Superior temporal gyrus (tissue), 1 donor: ENCODE measurements at regions not wholly inside any gene's neighbourhood (a gene's known extent, or its start where the extent isn't known, plus 50 kb on each side); places are given as distances from the start of the nearest gene placed in this dataset.

Experiments
- DNase-seq: peaks from one replicate; pipeline ENCODE4 v3.0.0-alpha.2; 2016; ENCODE audit errors: extremely low spot score

DNA sequence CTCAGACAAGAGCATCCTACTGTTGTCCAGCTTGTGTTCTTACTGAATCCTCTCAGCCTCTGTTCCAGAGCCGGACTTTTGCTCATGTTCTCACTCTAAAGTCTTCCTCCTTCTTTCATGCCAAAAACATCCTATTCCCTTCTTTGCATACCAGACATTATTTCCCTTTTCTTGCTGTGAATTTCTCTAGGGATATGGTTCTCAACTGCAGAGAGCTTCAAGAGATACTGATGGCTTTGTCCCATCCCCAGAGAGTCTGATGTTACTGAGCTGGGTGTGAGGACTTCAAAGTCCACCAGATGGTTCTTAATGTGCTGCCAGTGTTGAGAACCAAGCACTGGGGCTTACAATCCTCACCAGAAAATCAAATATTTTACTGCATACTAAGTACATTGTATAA, 98.6 kb upstream of the FER start:
- DNase-seq = no peak

DNA sequence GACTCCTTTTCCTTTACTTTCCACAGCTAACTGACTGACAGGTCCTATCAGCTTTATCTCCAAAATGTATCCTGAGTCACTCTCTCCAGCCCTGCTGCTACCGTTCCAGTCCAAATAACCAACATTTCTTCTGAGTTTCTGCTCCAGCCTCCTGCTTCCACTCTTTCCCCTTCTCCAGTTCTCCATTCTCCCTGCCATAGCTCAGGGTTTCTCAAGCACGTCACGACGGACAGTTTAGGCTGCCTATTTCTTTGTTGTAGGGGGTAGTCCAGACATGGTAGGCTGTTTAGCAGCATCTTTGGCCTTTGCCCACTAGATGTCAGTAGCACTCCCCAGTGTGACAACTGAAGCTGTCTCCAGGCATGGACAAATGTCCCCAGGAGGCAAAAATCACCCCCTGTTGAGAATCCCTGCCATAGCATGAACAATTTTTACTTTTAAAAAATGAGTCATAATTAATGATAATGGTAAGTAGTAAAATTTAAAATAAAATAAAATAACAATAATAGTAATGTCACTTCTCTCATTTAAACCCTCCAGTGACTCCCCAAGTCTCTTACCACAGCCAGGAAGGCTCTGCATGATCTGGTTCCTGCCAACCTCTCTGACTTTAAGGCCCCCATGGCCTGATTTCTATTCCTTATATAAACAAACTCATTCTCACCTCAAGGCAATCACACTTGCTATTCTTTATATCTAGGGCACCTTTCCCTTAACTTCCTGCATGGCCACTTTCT, 105.4 kb upstream of the FER start:
- peak; percentile 85 for DNase-seq

DNA sequence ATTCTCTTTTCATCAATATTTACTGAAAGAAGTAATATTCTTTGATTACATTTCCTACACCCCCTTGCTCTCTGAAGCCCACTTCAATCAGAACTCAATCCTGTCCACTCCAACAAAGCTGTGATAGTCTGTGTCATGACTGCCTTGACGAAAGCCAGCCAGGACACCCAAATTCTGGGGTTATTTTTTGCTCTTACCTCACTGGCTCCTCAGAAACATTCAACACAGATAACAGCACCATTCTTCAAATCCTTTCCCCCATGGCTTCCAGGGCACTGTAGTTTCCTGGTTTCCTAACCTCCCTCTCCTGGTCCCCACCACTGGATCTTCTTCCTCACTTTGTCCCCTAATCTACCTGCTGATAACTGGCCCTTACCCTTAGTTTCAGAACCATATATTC, 106.1 kb upstream of the FER start:
- DNase-seq = no peak

DNA sequence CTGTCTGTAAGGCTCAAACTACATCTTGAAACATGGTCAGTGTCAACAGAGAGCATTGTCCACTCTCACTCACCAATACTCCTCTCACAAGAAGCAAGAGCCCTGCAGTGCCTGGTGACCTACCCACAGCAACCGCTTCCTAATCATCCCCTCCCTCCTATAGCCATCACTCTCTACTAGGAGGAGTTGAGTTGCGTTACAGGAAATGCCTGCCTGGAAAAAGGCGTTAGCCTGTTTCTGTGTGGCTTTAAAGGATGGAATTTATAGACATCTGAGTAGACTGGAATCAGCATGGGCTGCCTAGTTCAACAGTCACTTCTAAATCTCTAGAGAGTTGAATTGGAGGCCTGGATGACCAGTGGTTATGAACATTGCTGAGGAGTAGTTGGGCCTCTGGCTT, 108.3 kb upstream of the FER start:
- no peak for DNase-seq

DNA sequence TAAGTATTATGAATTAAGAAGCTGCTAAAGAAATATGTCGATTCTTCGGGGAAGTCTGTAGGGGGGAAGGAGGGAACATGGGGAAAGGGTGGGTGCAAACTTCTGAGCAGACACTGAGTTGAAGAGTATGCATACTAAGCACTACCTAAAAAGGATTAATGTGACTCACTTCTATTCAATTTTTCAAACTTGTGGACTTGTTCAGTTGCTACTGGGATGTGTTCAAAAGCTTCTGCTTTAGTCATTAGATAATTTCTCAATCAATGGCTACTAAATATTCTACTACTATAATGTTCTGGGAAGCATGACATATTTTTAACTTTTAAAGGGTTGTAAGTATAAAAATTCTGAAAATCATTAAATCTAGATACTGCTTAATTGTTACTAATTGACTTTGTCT, 109.7 kb upstream of the FER start:
- DNase-seq = no peak

DNA sequence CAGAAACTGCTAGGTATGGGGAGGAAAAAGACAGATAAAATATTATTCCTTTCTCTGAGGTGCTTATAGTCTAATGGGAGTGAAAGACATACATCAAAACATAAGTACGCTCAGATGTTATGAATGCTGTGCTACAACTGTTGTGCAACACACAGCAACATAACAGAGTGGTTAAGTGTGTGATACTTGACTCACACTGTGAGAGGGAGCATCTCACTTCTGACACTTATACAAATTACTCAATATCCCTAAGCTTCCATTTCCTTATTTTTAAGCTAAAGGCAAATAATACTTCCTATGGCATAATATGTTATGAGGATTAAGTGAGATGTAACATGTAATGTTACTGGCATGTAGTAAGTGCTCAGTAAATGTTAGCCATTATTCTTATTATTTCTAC, 110.6 kb upstream of the FER start:
- no peak for DNase-seq

DNA sequence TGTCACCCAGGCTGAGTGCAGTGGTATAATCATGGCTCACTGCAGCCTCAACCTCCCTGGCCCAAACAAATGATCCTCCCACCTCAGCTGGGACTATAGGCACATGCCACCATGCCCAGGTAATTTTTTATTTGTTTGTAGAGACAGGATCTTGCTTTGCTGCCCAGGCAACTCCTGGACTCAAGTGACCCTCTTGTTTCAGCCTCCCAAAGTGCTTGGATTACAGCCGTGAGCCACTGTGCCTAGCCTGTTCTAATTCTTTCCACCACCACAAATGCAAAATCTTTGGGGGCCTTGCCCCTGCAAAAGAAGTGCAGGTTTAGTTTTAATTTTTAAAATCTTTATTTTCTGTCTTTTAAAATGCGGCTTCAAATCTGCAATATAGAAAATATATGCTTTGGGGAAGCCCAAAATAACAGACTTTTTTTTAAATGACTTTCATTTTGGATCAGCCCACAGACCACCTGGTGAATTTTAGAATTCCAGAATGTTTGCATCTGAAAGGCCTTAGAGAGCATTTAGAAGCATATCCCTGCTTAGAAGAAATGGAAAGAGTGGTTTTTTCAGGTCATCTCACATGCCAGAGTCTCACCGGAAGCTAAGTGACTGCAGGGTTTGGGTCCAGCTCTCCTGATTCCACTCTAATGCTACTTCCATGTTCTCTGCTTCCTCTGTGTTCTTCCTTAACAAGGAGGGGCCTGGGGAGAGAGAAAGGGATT, 111.4 kb upstream of the FER start:
- no peak for DNase-seq

DNA sequence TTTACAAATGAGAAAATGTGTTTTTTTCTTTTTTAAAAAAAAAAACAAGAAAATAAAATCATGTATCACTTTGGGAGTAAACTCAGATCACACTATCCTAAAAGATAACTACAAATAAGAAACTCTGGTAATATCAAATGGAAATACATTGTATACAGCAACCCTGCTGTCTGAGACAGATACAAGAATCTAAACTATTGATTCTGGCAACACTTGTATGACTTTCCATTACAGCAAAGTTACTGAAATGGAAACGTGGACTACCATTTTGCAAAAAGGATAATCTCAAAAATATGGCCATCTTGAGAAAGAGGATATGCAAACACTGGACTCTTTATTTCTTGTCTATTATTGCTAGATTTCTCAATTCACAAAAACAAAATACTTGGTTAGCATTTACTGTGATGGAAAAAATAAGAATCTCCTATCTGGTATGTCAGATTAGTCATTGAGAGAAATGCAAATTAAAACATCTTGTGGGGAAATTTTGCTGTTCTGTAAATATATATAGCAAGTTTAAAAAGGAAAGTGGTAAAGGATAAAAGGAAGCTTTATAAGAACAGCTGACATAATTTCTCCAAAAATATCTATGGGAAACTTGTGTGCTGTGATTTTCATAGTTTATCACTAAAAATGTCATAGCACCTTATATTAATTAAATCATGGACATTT, 112.9 kb upstream of the FER start:
- DNase-seq = no peak

DNA sequence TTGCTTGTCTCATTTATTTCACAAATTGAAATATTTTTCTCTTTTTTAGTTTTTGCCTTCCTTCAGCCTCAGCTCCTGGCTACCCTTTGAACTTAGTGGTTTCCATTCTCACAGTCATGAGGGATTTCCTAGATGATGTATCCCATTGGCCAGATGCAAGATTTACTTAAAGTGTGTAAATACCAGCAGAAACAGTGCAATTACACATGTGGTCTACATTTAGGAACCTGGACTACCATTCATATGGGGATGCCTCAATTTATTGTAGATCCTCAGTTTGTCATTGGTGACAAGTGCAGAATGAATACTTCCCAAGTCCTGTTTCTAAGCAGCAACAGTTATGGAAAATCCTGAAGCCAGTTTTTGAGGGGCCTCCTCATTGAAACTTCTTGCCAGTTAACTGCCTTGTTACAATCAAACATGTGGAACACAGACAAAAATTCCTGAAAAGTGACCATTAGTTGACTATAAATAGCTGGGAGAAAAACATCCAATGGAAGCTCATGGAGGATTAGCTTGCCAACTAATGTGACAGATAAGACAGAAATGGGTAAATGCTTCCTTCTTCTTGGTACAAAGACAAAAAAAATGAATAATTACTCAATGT, 113.6 kb upstream of the FER start:
- DNase-seq = no peak

DNA sequence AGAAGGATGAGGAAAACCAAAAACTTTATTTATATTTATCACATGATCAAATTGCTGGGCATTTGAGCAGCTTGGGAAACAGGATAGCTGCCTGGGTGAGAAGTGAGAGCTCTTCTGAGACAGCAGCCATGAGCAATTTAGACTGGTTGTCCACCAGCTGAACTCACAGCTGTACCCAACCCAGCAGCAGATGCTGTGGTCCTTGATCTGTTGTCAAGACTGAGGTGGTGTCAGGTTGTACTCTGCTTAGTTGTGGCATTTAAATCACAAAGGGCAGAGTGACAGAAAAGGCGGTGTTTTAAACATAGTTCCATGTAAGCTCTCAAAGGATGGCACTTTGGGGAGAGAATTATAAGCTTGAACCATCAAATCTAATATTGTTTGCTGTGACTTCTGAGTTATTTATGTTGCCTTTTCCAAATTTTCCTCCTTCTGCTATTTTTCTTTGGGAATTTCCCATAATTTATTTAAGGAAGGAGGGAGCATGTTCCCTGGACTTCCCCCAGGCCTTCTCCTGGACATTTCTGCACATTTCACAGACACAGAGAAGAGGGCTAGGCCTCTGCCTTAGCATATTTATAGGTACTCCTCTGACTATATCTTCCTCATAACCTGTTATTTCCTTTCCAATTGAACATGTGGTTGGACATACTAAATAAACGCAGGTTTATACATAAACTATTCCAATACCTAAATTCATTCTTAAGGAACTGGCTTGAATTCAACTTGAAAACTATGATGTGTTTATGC, 117.7 kb upstream of the FER start:
- no peak for DNase-seq

DNA sequence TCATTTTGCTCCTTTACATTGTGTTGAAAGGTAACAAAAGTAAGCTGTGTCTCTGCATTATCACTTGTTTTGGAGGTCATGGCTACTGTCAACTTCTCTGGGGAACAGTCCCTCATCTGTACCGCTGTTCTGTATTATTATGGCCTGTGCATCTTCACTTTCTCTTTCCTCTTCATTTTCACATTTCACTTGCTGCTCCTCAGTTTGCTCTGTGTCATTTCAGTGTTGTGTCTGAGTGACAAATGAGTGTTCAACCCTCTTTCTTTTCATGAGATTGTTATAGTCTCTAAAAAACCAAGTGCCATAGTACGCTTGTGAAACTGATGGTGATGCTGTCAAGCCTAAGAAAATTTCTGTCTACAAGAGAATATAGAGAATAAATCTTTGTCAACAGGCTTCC, 122.0 kb upstream of the FER start:
- DNase-seq = no peak

DNA sequence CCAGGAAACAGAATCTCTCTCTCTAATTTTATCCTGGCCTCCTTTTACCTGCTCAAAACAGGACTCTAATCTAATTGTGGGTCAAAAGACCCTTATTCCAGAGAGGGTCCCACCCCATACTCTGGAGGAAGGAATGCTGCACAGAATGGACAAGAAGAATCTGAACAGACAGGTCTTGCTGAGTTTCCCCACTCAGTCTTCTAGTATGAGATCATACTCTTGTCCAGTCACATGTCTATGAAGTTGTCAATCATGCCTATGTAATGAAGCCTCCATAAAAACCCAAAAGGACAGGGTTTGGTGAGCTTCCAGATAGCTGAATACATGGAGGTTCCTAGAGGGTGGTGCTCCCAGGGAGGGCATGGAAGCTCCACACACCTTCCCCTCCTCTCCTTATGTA, 123.9 kb upstream of the FER start:
- DNase-seq = no peak

DNA sequence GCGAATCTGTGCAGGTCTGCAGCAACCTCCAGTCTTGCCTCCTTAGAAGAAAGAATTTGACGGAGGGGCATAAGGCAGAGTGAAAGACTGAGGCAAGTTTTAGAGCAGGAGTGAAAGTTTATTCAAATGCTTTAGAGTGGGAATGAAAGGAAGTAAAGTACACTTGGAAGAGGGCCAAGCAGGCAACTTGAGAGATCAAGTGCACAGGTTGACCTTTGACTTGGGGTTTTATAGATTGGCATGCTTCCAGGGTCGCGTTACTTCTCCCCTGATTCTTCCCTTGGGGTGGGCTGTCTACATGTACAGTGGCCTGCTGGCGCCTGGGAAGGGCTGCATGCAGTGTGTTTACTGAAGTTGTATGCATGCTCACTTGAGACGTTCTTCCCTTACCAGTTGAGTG, 127.2 kb upstream of the FER start:
- no peak for DNase-seq

DNA sequence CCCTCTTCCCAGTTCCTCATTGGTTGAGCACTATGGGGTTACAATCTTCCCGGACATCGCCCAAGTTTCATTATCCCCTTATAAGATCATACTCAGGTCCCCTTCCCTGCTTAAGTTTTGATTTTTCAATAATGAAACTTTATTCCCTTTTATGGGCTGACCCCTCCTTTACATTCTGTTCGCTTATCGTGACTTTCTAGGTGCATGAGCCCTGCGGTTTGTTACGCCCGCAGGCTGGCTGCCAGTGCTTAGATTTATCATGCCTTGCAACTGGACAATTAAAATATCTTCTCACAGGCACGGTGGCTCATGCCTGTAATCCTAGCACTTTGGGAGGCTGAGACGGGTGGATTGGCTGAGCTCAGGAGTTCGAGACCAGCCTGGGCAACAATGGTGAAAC, 127.9 kb upstream of the FER start:
- no peak for DNase-seq

DNA sequence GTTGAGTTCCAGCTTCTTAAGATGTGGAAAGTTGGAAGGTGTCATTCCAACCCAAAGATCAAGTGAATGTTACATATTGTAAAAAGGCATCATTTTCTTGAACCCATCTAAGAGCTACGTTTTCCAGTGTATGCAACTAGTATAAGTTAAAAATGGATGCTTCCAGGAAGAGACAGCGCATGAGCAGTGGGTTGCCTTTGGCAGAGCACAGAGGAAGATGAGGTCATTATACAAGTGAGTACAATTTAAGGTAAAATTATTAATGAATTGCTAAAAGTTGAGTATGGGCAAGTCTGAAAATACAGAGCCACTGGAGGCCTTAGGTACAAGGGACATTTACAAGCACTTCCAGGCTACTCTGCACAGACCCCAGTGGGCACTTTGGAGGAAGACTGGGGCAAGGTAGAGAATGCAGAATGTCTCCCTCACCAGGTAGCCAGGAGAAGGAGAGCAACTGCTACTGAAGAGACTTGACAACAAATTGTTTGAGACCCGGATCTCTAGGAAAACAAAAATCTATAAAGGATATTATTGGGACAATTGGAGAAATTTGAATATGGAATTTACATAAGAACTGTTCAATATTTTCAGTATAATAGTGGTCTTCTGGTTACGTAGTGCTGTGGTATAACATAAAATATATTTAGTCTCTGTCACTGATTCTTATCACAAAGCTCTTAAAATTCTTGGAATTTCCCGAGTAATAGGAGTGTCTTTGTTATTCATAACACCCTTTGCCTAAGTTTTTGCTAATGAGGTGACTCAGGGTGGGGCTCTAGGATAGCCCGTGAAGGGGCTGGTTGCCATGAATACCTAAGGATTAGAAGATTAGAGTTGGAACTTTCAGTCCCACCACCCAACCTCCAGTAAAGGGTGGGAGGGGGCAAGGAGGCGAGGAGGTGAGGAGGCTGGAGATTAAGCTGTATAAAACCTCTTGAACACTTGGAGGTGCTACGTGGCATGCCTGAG, 129.9 kb upstream of the FER start:
- no peak for DNase-seq

DNA sequence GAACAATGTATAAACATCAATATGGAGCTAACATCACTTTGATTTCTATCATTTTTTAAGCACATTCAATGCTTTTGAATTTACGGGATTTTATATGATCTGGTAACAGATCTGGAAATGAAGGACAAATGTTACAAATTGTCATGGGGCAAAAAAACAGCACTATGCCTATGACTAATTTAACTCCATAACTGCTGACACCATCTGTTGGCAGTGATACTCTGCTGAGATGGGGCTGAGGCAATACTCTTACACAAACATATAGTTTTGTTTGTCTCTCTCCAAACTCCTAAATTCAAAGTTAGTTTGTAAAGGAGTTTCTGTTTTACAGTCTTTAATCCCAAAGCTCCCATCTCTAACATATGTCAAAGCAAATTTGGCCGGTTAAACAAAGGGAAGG, 132.5 kb upstream of the FER start:
- DNase-seq = no peak

DNA sequence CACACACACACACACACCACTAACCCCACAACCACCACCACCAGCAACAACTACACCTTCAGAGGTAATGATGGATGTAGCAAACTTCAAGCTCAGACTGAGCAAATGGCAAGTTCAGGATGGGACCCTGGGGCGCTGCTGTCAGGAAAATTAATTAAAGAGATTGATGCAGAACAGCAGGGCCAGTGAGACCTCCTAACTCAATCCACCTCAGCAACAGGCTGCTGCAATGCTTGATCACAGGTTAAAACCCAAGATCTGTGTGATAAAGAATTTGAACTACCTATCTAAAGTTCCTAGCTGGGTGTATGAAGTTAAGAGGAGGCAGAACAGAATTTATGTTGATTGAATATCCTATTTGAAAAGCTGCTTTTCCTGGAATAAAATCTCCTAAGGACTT, 140.3 kb upstream of the FER start:
- no peak for DNase-seq

DNA sequence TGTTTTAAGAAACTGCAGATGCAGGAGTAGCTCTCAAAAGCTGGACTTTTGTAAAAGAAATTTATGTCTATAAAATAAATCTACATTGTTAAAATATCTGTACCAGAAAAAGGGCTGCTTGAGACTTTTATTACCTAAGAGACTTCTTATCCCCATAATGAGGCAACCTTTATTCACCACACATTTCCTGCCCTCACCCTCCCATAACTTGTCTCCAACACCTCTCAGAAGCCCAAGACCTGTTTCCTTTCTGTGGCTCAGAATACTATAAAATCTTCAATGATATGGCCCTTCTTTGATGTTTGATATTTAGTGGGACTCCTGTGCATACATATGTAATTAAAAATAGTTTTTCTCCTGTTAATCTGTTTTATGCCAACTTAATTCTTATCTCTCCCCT, 141.5 kb upstream of the FER start:
- no peak for DNase-seq

DNA sequence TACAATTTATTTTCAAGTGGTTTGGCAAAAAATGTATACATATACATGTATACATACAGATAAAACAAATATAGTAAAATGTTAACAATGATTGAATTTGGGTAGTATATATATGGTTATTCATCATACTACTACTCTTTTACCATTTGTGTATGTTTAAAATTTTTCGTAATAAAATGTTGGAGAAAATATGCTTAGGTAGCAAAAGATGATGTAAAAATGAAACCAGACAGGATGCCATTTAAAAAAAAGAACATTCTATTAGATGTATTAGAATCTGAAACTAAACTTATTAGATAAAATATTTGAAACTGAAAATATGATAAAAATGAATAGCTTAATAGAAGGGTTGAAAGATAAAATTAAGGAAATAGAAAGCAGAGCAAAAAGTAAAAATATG, 144.9 kb upstream of the FER start:
- DNase-seq = no peak

DNA sequence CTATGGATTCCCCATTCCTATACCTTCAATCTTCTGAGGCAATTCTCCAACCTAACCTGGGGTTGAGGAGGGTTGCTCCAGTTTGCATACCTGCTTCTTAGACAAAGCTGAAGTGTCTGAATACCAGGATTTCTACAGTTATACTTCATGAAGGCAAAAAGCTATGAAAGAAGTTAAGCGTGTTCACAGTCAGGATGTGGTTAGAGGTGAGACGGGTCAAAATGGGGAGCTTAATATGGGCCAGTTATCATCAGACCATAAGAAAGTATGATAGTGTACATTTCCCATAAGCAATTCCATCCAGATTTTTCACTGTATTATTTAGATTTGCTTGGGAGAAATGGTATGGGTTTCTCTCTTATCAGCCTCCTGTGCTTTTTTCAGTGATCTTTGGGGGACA, 156.9 kb upstream of the FER start:
- DNase-seq = no peak

DNA sequence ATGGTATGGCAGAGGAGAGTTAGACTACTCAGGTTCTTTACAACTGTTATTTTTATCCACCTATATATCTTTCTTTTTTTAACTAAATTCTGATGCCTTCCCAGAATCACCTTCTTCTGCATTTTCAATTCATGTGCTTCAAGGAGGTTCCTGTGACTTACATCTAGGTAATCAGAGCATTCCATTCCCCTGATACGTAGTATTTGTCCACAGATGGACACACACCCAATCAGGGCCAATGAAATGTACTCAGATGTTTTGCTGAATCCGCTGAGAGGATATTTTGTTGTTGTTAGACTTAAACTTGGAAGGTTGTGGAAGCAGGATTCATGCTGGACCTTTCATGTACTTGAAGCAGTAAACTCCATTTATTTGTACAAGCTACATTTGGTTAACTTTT, 159.4 kb upstream of the FER start:
- no peak for DNase-seq
